ENCODE measurements at regions not wholly inside any gene's neighbourhood (a gene's known extent, or its start where the extent isn't known, plus 50 kb on each side); places are given as distances from the start of the nearest gene placed in this dataset.

DNA sequence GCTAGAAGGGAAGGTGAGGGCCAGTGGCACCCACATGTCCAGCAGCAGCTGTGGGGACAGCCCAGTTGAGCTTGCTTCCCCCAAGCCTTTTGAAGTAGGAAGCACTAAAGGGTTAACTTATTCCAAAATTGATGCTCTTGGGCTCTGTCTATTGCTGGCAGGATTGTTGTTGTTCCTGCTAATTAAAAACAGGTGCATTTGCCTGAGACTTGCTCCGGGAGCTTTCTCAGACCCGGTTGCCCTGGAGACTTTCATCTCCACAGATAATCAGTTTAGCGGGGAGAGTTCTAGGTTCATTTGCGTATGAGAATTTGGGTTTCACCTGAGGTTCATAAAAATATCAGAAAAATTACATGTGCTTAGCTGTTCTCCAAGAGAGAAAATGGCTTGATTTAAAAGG is 277.3 kb downstream of the LRATD1 start:
- Histone ChIP-seq H3K9me2 (ENCODE audit: low read depth, low read length) (no peaks in the 10 kb centered on the region), H3K4me1 (ENCODE audit: insufficient read depth, low read length, severe bottlenecking) (no peaks in the 10 kb centered on the region), H3K9me3 (ENCODE audit: low read length) (no peaks in the 10 kb centered on the region), H3F3A (ENCODE audit: insufficient read depth, low read length) (no peaks in the 10 kb centered on the region), H2AFZ (ENCODE audit: low read length) (no peak overlapping the region), H3K27ac (ENCODE audit: low read depth, low read length, poor library complexity, severe bottlenecking) (no peak overlapping the region), H4K20me1 (ENCODE audit: insufficient read depth, low read length) (no peaks in the 10 kb centered on the region), H3K79me2 (ENCODE audit: insufficient read depth, low read length) (no peaks in the 10 kb centered on the region), H3K27me3 (ENCODE audit: insufficient read depth, low read length) (no peaks in the 10 kb centered on the region), H3K9ac (ENCODE audit: low read length) (no peak overlapping the region), H3K4me3 (ENCODE audit: low read depth, low read length, poor library complexity, severe bottlenecking) (no peak overlapping the region), H3K4me2 (ENCODE audit: low read length) (no peak overlapping the region), H3K36me3 (ENCODE audit: insufficient read depth, low read length) (no peaks in the 10 kb centered on the region)
- no peak for TF ChIP-seq CTCF (IDR thresholded peaks at IDR 0.05; ENCODE audit: low read length)

GRCh38 chr2:14910654-14911053 is 278.1 kb downstream of the LRATD1 start:
- TF ChIP-seq CTCF (IDR thresholded peaks at IDR 0.05; ENCODE audit: low read length) (no peak), EZH2 (IDR thresholded peaks at IDR 0.05; ENCODE audit: borderline replicate concordance, low read length) (no peak)
- H3K9ac ChIP-seq (ENCODE audit: low read length), result no peak overlapping the region
- H3K4me2 ChIP-seq (ENCODE audit: low read length), result no peak overlapping the region
- no peaks in the 10 kb centered on the region for H3K79me2 ChIP-seq (ENCODE audit: insufficient read depth, low read length)
- no peaks in the 10 kb centered on the region for H3K9me3 ChIP-seq (ENCODE audit: low read length)
- no peaks in the 10 kb centered on the region for H3K36me3 ChIP-seq (ENCODE audit: insufficient read depth, low read length)
- H3K27me3 ChIP-seq (ENCODE audit: insufficient read depth, low read length), result no peaks in the 10 kb centered on the region
- no peaks in the 10 kb centered on the region for H3K4me1 ChIP-seq (ENCODE audit: insufficient read depth, low read length, severe bottlenecking)
- no peak overlapping the region for H3K4me3 ChIP-seq (ENCODE audit: low read depth, low read length, poor library complexity, severe bottlenecking)
- no peak overlapping the region for H3K27ac ChIP-seq (ENCODE audit: low read depth, low read length, poor library complexity, severe bottlenecking)
- no peaks in the 10 kb centered on the region for H3K9me2 ChIP-seq (ENCODE audit: low read depth, low read length)
- no peaks in the 10 kb centered on the region for H3F3A ChIP-seq (ENCODE audit: insufficient read depth, low read length)
- no peak overlapping the region for H2AFZ ChIP-seq (ENCODE audit: low read length)
- H4K20me1 ChIP-seq (ENCODE audit: insufficient read depth, low read length), result no peaks in the 10 kb centered on the region

- no peaks in the 10 kb centered on the region for H4K20me1 ChIP-seq (ENCODE audit: insufficient read depth, low read length)
- TF ChIP-seq EZH2 (IDR thresholded peaks at IDR 0.05; ENCODE audit: borderline replicate concordance, low read length) (no peak), CTCF (IDR thresholded peaks at IDR 0.05; ENCODE audit: low read length) (no peak)
These were observed 283.5 kb downstream of the LRATD1 start for GRCh38 chr2:14915983-14916382.

More at GRCh38 chr2:14915983-14916382, 283.5 kb downstream of the LRATD1 start:
- Histone ChIP-seq H3K36me3 (ENCODE audit: insufficient read depth, low read length) (no peaks in the 10 kb centered on the region), H3K79me2 (ENCODE audit: insufficient read depth, low read length) (no peaks in the 10 kb centered on the region), H2AFZ (ENCODE audit: low read length) (no peak overlapping the region), H3K27me3 (ENCODE audit: insufficient read depth, low read length) (no peaks in the 10 kb centered on the region), H3K27ac (ENCODE audit: low read depth, low read length, poor library complexity, severe bottlenecking) (no peak overlapping the region), H3K4me2 (ENCODE audit: low read length) (no peak overlapping the region), H3K9ac (ENCODE audit: low read length) (no peak overlapping the region), H3F3A (ENCODE audit: insufficient read depth, low read length) (no peaks in the 10 kb centered on the region), H3K4me3 (ENCODE audit: low read depth, low read length, poor library complexity, severe bottlenecking) (no peak overlapping the region), H3K4me1 (ENCODE audit: insufficient read depth, low read length, severe bottlenecking) (no peaks in the 10 kb centered on the region), H3K9me2 (ENCODE audit: low read depth, low read length) (no peaks in the 10 kb centered on the region), H3K9me3 (ENCODE audit: low read length) (no peaks in the 10 kb centered on the region)

Measured in OCI-LY1 (cell line).